SKM-1 treated with dmso at 0.1 percent for 144 hours (cell line): ENCODE measurements at regions not wholly inside any gene's neighbourhood (a gene's known extent, or its start where the extent isn't known, plus 50 kb on each side); places are given as distances from the start of the nearest gene placed in this dataset.

ENCODE experiments used
- DNase-seq: peaks from one replicate; lab custom pipeline; 2025; ENCODE audit not compliant: unreplicated experiment; lab: John Stamatoyannopoulos, UW

GRCh38 chr1:224846119-224846907 is 83.2 kb upstream of the DNAH14 start:
- DNase-seq: no peak

- no peak for DNase-seq
Measured at GRCh38 chr1:224850446-224850845, 79.0 kb upstream of the DNAH14 start.

- DNase-seq: peak; percentile 54
Measured at GRCh38 chr1:224851210-224851847, 78.1 kb upstream of the DNAH14 start.

GRCh38 chr1:224851848-224852261 is 77.6 kb upstream of the DNAH14 start:
- no peak for DNase-seq

GRCh38 chr1:224852901-224853568 is 76.4 kb upstream of the DNAH14 start:
- peak; percentile 79 for DNase-seq

GRCh38 chr1:224856973-224857372 is 72.5 kb upstream of the DNAH14 start:
- DNase-seq: no peak

- no peak for DNase-seq
Measured at GRCh38 chr1:224859651-224860050, 69.8 kb upstream of the DNAH14 start.

GRCh38 chr1:224860488-224861338 is 68.8 kb upstream of the DNAH14 start:
- no peak for DNase-seq

- no peak for DNase-seq
Measured at GRCh38 chr1:224861339-224861716, 68.1 kb upstream of the DNAH14 start.

- DNase-seq: no peak
Measured at GRCh38 chr1:224863486-224863885, 66.0 kb upstream of the DNAH14 start.

- DNase-seq: no peak
Measured at GRCh38 chr1:224864006-224864405, 65.5 kb upstream of the DNAH14 start.

GRCh38 chr1:224865510-224865909 is 64.0 kb upstream of the DNAH14 start:
- no peak for DNase-seq

GRCh38 chr1:224866940-224867339 is 62.5 kb upstream of the DNAH14 start:
- no peak for DNase-seq

- DNase-seq: no peak
Measured at GRCh38 chr1:224867715-224868114, 61.8 kb upstream of the DNAH14 start.

GRCh38 chr1:224872832-224873433 is 56.5 kb upstream of the DNAH14 start:
- DNase-seq: no peak

- DNase-seq: no peak
Measured at GRCh38 chr1:224873434-224874369, 55.8 kb upstream of the DNAH14 start.

GRCh38 chr1:224874775-224875174 is 54.7 kb upstream of the DNAH14 start:
- DNase-seq: no peak

GRCh38 chr1:224879162-224879803 is 50.2 kb upstream of the DNAH14 start:
- DNase-seq: no peak
